Testis (tissue), 2 donors: ENCODE measurements at regions not wholly inside any gene's neighbourhood (a gene's known extent, or its start where the extent isn't known, plus 50 kb on each side); places are given as distances from the start of the nearest gene placed in this dataset.

ENCODE experiments used
- CTCF ChIP-seq, 3 experiments: fragments of 450-650 bp in 2 of 3; fragments of 200-600 bp in 1 of 3; sonication (generic) in 1 of 3; IDR thresholded peaks; one replicate each; pipeline ENCODE4 v1.5.1; 2016 to 2019; ENCODE audit warnings: antibody characterized with exemption in 3 of 3, mild to moderate bottlenecking in 2 of 3, moderate library complexity in 1 of 3
- POLR2A ChIP-seq: fragments of 450-650 bp; IDR thresholded peaks from one replicate; pipeline ENCODE4 v1.6.1; 2017; ENCODE audit warnings: antibody characterized with exemption, mild to moderate bottlenecking, moderate library complexity

GRCh38 chr2:38228753-38229152, 148.3 kb downstream of the ATL2 start:
- TF ChIP-seq CTCF (IDR thresholded peaks at IDR 0.05) (no peak), POLR2A (no peak)
